Body of pancreas (tissue), 4 donors: ENCODE measurements at regions not wholly inside any gene's neighbourhood (a gene's known extent, or its start where the extent isn't known, plus 50 kb on each side); places are given as distances from the start of the nearest gene placed in this dataset.
"Not testable (repeated sequence)": the region's sequence is repeated elsewhere in the genome, so short reads cannot be mapped to it uniquely, and the experiment has no call there.

Experiments used
- ATAC-seq: fragments of 150-250 bp; one replicate; pipeline ENCODE4 v1.9.1; 2016
- DNase-seq, 4 donors: peaks; one replicate each; pipeline ENCODE4 v3.0.0-alpha.2; 2019
- H3K27ac ChIP-seq, 4 donors: fragments of 200-600 bp; sonication (generic); 1 replicate in 3 of 4; 2 replicates in 1 of 4; pipeline versions ENCODE4 v1.5.1 to v1.6.1; 2016 to 2019; ENCODE audit warnings: mild to moderate bottlenecking in 1 of 4, mixed read lengths in 1 of 4, moderate library complexity in 1 of 4
- H3K27me3 ChIP-seq, 2 donors: fragments of 200-600 bp; sonication (generic); one replicate each; pipeline ENCODE4 v1.6.0; 2016; ENCODE audit warnings: mild to moderate bottlenecking in 1 of 2
- H3K36me3 ChIP-seq, 2 donors: fragments of 200-600 bp; sonication (generic); replicated peaks in 1 of 2; 2 replicates each; pipeline ENCODE4 v1.5.1; 2016; ENCODE audit warnings: low read depth in 2 of 2; ENCODE audit not compliant: insufficient read depth in 1 of 2
- H3K4me1 ChIP-seq: fragments of 200-600 bp; sonication (generic); one replicate; pipeline ENCODE4 v1.6.0; 2016
- H3K4me3 ChIP-seq, 2 donors: fragments of 200-600 bp; sonication (generic); 1 replicate in 1 of 2; 2 replicates in 1 of 2; pipeline ENCODE4 v1.5.1; 2016 to 2019
- H3K9me3 ChIP-seq, 3 donors: fragments of 200-600 bp; sonication (generic); 1 replicate in 2 of 3; 2 replicates in 1 of 3; pipeline ENCODE4 v1.5.1; 2016
- CTCF ChIP-seq, 7 experiments: fragments of 450-650 bp in 4 of 7; fragments of 200-600 bp in 3 of 7; sonication (generic) in 3 of 7; IDR thresholded peaks; one replicate each; pipeline ENCODE4 v1.5.1; 2016 to 2019; ENCODE audit warnings: antibody characterized with exemption in 7 of 7
- POLR2A ChIP-seq, 3 donors: fragments of 450-650 bp; IDR thresholded peaks; one replicate each; pipeline ENCODE4 v1.6.1; 2016; ENCODE audit warnings: antibody characterized with exemption in 3 of 3, mild to moderate bottlenecking in 2 of 3
- WGBS, 2 donors: methylation state at CpG; one replicate each; pipeline ENCODE4 v1.1.5; 2017; 5-methylcytosine and 5-hydroxymethylcytosine counted together
- intact Hi-C: fragments of 100-400 bp; cut with DNase I; formaldehyde crosslinking; loops from one replicate; pipeline ENCODE4 v1.15.1; 2023

DNA sequence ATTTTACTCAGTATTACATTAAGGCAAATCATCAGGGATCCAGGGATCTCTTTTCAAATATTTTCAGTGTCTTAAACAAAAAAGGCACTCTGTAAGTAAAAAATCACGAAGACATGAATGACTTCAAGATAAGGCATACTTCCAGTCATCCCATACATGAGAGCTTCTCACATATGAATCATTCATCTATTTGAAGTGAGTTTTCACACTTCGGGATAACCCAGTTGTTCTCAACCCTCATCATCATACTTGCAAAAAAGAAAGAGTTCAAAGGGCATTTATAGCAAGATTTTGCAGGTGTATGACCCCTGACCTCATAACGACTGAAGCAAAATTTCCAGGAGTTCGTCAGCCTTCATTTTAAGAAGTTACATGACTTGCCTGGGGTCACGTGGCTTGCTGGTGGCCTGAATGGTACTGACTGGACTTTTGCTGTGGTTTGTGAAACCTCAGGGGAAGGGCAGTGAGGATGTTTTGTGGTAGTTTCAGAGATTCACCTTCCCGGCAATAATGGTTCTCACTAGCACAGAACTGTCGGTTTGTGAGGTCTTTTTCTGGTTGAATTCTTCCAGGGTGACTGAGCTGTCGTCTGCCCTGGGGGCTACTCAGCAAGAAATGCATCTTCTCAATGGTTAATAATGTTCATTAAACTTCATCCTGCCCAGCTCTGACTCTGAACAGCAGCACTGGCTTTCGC is 115.8 kb upstream of the SHISA3 start:
- Histone ChIP-seq H3K4me1 (no peaks in the 10 kb centered on the region), H3K4me3 (no peak overlapping the region), H3K27ac (no peak overlapping the region), H3K9me3 (no peaks in the 10 kb centered on the region), H3K36me3 (no peaks in the 10 kb centered on the region), H3K27me3 (no peaks in the 10 kb centered on the region)
- WGBS, 2 donors = 23 to 30% methylated on average over 8 to 9 of the region's 9 CpGs
- ATAC-seq (no peak), DNase-seq (no peak)
- intact Hi-C loops = no loop called here
- no peak for TF ChIP-seq CTCF (IDR thresholded peaks at IDR 0.05)
- TF ChIP-seq POLR2A (IDR thresholded peaks at IDR 0.05) = no peak

DNA sequence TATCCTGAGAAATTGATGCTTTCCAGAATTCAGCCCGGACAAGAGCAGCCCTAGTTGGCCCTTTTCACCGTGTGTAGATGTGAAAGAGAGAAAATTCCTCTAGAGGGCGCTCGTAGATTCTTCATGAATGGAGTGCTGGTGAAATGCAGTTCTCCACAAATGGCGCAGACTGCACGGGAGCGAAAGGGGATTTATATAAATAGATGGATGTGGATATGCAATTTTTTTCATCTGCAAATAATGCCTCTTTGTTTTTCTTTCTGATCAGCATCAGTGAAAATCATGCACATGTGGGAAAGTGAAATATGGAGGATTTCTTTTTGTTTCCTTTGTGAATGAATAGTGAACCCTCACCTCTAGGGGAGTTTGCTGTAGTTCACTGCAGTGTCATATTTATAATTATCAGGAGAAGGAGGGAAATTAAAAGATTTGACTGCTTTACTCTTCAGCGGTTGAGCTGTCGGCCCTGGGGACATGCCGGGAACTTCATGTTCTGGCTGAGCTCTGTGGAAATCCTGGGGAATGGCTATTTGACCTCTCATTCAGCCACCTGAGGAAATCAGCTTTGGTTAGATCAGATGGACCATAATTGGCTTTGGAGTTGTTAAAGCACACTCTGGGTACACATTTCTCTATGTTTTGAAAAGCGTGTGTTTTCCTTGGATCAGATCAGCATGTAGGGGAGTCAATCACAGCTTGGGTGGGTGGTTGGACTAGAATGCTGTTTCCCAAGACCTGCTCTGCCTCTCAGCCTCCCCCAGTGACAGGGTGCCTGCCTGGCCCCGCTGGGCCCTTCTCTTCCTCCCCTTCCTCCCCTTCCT is 115.0 kb upstream of the SHISA3 start:
- intact Hi-C loops = no loop called here
- H3K27me3 ChIP-seq = no peaks in the 10 kb centered on the region
- H3K9me3 ChIP-seq = no peaks in the 10 kb centered on the region
- no peaks in the 10 kb centered on the region for H3K36me3 ChIP-seq
- no peaks in the 10 kb centered on the region for H3K4me1 ChIP-seq
- no peak overlapping the region for H3K4me3 ChIP-seq
- H3K27ac ChIP-seq = no peak overlapping the region
- ATAC-seq (peak; percentile 88), DNase-seq (peak; percentile 35 to 57 (median 46))
- TF ChIP-seq CTCF (IDR thresholded peaks at IDR 0.05) = peak; percentile 38 to 78 (median 63)
- no peak for TF ChIP-seq POLR2A (IDR thresholded peaks at IDR 0.05)
- WGBS, 2 donors = 14 to 16% methylated on average over 12 of the region's 12 CpGs

DNA sequence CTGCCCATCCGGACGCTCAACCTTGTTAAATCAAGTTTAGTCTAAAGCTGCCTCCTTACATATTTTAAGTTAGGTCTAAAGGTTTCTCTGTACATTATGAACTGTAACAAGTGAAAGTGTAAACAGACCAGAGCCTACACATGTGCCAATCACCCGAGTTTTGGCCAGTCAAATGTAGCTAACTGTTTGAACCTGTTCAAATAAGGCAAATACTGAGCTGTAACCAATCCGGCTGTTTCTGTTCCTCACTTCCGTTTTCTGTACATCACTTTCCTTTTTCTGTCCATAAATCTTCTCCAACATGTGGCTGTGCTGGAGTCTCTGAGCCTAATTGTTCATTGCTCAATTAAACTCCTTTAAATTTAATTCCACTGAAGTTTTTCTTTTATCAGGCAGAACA is 113.3 kb upstream of the SHISA3 start:
- DNase-seq = no peak

DNA sequence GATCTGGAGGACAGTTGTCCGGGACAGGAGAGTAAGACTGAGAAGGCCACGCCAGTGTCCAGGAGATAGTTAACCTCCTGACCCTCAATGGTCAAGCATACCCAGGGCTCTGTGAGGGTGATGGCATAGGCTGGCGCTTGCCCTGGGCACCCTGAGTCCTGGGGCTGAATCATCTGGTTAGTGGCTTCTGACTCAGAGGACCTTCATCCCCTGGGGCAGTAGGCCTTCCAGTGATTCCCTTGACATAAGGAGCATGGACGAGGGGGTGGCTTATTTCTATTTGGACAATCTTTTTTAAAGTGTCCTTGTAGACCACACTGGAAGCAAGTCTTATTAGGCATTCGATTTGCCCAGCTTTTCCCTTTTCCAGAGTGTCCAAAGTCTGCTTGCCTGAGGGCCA is 108.4 kb upstream of the SHISA3 start:
- H3K4me3 ChIP-seq, H3K9me3 ChIP-seq, H3K4me1 ChIP-seq, H3K27me3 ChIP-seq, DNase-seq, intact Hi-C loops, H3K36me3 ChIP-seq, ATAC-seq, H3K27ac ChIP-seq: not testable (repeated sequence)
- WGBS, 2 donors = 63 to 73% methylated on average over 4 to 5 of the region's 5 CpGs

More for the DNA sequence above, 113.3 kb upstream of the SHISA3 start:
- ATAC-seq = no peak
- Histone ChIP-seq H3K36me3 (no peaks in the 10 kb centered on the region), H3K27me3 (no peaks in the 10 kb centered on the region), H3K9me3 (no peaks in the 10 kb centered on the region), H3K4me1 (no peaks in the 10 kb centered on the region), H3K27ac (no peak overlapping the region), H3K4me3 (no peak overlapping the region)
- TF ChIP-seq CTCF (IDR thresholded peaks at IDR 0.05) = no peak
- TF ChIP-seq POLR2A (IDR thresholded peaks at IDR 0.05) = no peak
- intact Hi-C loops = no loop called here
- WGBS, 2 donors = 54 to 62% methylated on average over 5 of the region's 5 CpGs

DNA sequence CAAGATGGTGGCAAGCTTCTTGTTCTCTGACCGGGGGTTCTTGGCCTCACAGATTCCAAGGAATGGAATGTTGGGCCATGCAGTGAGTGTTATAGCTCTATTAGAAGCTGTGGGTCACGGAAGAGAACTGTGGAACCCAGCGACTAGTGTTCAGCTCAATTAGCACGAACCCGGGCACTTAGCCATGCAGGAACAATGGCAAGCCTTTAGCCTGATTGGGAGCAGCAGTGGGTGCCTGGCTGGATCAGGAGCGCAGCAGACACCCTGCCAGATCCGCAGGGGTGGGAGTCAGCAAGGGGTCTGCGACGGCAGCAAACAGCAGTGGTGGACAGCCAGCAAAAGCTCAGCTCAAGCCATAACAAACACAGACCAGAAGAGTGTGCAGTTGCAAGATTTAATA is 105.1 kb upstream of the SHISA3 start:
- H3K36me3 ChIP-seq, H3K4me1 ChIP-seq, ATAC-seq, H3K27ac ChIP-seq, DNase-seq, H3K9me3 ChIP-seq, intact Hi-C loops, H3K27me3 ChIP-seq, H3K4me3 ChIP-seq: not testable (repeated sequence)
- WGBS, 2 donors = 68 to 79% methylated on average over 9 of the region's 9 CpGs
